SU-DHL-6 (cell line): ENCODE measurements at regions not wholly inside any gene's neighbourhood (a gene's known extent, or its start where the extent isn't known, plus 50 kb on each side); places are given as distances from the start of the nearest gene placed in this dataset.
"Not testable (repeated sequence)": the region's sequence is repeated elsewhere in the genome, so short reads cannot be mapped to it uniquely, and the experiment has no call there.

Source experiments
- H2AFZ ChIP-seq: fragments of 200-600 bp; sonication (generic); 2 replicates; pipeline ENCODE4 v1.6.1; 2014; ENCODE audit warnings: low read depth, mild to moderate bottlenecking, moderate library complexity, mixed read lengths, antibody characterized with exemption, low read length; ENCODE audit not compliant: severe bottlenecking
- H3F3A ChIP-seq: fragments of 200-600 bp; shearing (Covaris generic); 2 replicates; pipeline ENCODE4 v1.6.0; 2016; ENCODE audit warnings: antibody characterized with exemption, mild to moderate bottlenecking; ENCODE audit not compliant: insufficient read depth
- H3K27ac ChIP-seq: fragments of 200-600 bp; sonication (generic); 2 replicates; pipeline ENCODE4 v1.5.1; 2016; ENCODE audit warnings: low read depth, mild to moderate bottlenecking, low read length, moderate library complexity, mixed read lengths
- H3K27me3 ChIP-seq: fragments of 200-600 bp; sonication (generic), shearing (Covaris generic); 2 replicates; pipeline ENCODE4 v1.6.0; 2014; ENCODE audit warnings: mild to moderate bottlenecking, low read length
- H3K36me3 ChIP-seq: fragments of 200-600 bp; sonication (generic); 2 replicates; pipeline ENCODE4 v1.6.1; 2014; ENCODE audit warnings: mild to moderate bottlenecking, low read length, mixed read lengths
- H3K4me2 ChIP-seq: fragments of 300-600, 200-600 bp; shearing (Covaris generic), sonication (generic); 2 replicates; pipeline ENCODE4 v1.6.0; 2014; ENCODE audit warnings: low read length, low read depth, mild to moderate bottlenecking; ENCODE audit not compliant: poor library complexity, severe bottlenecking
- H3K4me3 ChIP-seq: fragments of 200-600 bp; sonication (generic); 2 replicates; pipeline ENCODE4 v1.5.1; 2014; ENCODE audit warnings: antibody characterized with exemption, low read length, mild to moderate bottlenecking, mixed read lengths; ENCODE audit not compliant: insufficient read depth, poor library complexity, severe bottlenecking
- H3K79me2 ChIP-seq: fragments of 200-600 bp; sonication (generic); 2 replicates; pipeline ENCODE4 v1.6.1; 2014; ENCODE audit warnings: mild to moderate bottlenecking, low read length, moderate library complexity; ENCODE audit not compliant: insufficient read depth
- H3K9ac ChIP-seq: fragments of 200-600 bp; sonication (generic); 2 replicates; pipeline ENCODE4 v1.7.0; 2014; ENCODE audit warnings: mild to moderate bottlenecking, low read length
- H3K9me2 ChIP-seq: fragments of 200-600 bp; sonication (generic); replicated peaks from 2 replicates; pipeline ENCODE4 v1.6.1; 2014; ENCODE audit warnings: low read length; ENCODE audit not compliant: insufficient read depth
- H3K9me3 ChIP-seq: fragments of 200-600 bp; sonication (generic); 2 replicates; pipeline ENCODE4 v1.6.1; 2014; ENCODE audit warnings: low read length, mixed read lengths; ENCODE audit not compliant: insufficient read depth
- H4K20me1 ChIP-seq: fragments of 200-600 bp; sonication (generic); 2 replicates; pipeline ENCODE4 v1.6.1; 2014; ENCODE audit warnings: low read depth, mild to moderate bottlenecking, antibody characterized with exemption, low read length, moderate library complexity, mixed read lengths
- EZH2phosphoT487 ChIP-seq: fragments of 200-600 bp; sonication (generic), shearing (Covaris generic); conservative IDR thresholded peaks from 2 replicates; pipeline ENCODE4 v1.6.1; 2018; ENCODE audit warnings: mild to moderate bottlenecking, antibody characterized with exemption, low read length, moderate library complexity, mixed read lengths
- TF ChIP-seq, protein P1 (sequence below): fragments of 200-600 bp; sonication (generic); IDR thresholded peaks from one replicate; pipeline ENCODE4 v1.5.1; 2017; ENCODE audit warnings: antibody characterized with exemption, mild to moderate bottlenecking, low read length, moderate library complexity; ENCODE audit not compliant: insufficient read depth, poor library complexity, severe bottlenecking

DNA sequence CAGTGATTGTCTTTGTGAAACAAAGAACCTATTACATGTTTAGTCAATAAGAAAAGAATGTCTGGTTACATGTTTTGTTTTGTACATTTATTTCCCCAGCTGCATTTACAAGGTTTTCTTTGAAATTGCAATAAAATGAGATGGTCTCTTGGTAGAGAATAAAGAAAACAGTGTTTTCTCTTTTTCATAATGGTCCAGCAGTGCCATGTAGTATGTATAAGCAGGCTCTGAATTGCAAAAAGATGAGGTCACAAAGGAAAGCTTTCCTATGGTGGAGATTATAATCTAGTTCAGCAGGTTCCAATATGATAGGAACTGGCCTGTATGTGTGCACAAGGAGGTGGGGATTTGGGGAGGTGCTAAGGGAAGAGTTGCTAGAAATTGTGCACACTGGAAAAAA, 1417.3 kb downstream of the STIM2 start:
- Histone ChIP-seq H3K9me2 (no peaks in the 10 kb centered on the region), H3K9ac (no peak overlapping the region), H3F3A (no peaks in the 10 kb centered on the region), H4K20me1 (no peaks in the 10 kb centered on the region), H3K36me3 (no peaks in the 10 kb centered on the region), H3K79me2 (no peaks in the 10 kb centered on the region), H3K9me3 (no peaks in the 10 kb centered on the region), H3K27me3 (no peaks in the 10 kb centered on the region), H2AFZ (no peak overlapping the region), H3K27ac (no peak overlapping the region), H3K4me3 (no peak overlapping the region), H3K4me2 (no peak overlapping the region)
- TF ChIP-seq EZH2phosphoT487 = no peak
- TF ChIP-seq, protein P1, sequence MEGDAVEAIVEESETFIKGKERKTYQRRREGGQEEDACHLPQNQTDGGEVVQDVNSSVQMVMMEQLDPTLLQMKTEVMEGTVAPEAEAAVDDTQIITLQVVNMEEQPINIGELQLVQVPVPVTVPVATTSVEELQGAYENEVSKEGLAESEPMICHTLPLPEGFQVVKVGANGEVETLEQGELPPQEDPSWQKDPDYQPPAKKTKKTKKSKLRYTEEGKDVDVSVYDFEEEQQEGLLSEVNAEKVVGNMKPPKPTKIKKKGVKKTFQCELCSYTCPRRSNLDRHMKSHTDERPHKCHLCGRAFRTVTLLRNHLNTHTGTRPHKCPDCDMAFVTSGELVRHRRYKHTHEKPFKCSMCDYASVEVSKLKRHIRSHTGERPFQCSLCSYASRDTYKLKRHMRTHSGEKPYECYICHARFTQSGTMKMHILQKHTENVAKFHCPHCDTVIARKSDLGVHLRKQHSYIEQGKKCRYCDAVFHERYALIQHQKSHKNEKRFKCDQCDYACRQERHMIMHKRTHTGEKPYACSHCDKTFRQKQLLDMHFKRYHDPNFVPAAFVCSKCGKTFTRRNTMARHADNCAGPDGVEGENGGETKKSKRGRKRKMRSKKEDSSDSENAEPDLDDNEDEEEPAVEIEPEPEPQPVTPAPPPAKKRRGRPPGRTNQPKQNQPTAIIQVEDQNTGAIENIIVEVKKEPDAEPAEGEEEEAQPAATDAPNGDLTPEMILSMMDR = no peak

DNA sequence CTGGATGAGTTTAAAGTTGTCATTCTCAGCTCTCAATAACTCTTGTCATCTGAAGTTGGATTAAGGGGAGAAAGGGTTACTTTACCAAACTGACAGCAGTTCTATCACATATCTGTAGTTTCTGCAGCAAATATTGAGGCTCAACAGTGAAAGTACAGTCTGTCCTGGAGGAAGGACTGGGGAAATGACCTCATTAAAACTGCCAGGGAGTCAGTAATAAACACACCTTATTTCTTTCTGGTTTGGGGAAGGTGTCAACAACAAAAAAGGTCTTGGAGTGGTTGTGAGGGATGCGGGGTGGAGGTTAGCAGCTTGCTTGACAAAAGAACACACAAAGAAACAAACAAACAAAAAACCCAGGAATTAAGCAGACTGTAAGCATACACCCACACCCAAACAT, 1418.0 kb downstream of the STIM2 start:
- Histone ChIP-seq H3K4me2 (no peak overlapping the region), H3K27ac (no peak overlapping the region), H3F3A (no peaks in the 10 kb centered on the region), H3K79me2 (no peaks in the 10 kb centered on the region), H3K27me3 (no peaks in the 10 kb centered on the region), H3K9ac (no peak overlapping the region), H2AFZ (no peak overlapping the region), H3K9me2 (no peaks in the 10 kb centered on the region), H3K4me3 (no peak overlapping the region), H3K9me3 (no peaks in the 10 kb centered on the region), H4K20me1 (no peaks in the 10 kb centered on the region), H3K36me3 (no peaks in the 10 kb centered on the region)
- TF ChIP-seq EZH2phosphoT487 = no peak
- TF ChIP-seq, protein P1 = no peak

DNA sequence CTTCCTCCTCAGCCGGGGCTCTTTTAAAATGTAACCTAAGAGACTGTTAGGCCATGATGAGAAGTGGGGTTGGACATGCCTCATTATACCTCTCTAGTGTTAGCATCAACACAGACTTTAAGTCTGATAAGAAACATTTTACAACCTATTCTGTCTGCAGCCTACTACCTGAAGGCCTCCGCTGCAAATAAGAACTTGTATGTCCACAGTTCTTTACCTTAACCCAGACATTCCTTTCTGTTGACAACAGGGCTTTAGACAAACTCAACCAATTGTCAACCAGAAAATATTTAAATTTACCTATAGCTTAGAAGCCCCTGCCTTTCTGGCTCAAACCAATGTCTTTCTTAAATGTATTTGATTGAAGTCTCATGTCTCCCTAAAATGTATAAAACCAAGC, 1418.6 kb downstream of the STIM2 start:
- Histone ChIP-seq H3K79me2 (no peaks in the 10 kb centered on the region), H2AFZ (no peak overlapping the region), H3K27me3 (no peaks in the 10 kb centered on the region), H3K9me3 (no peaks in the 10 kb centered on the region), H3K9ac (no peak overlapping the region), H3K4me3 (no peak overlapping the region), H3K4me2 (no peak overlapping the region), H4K20me1 (no peaks in the 10 kb centered on the region), H3K9me2 (no peaks in the 10 kb centered on the region), H3K36me3 (no peaks in the 10 kb centered on the region), H3K27ac (no peak overlapping the region), H3F3A (no peaks in the 10 kb centered on the region)
- no peak for TF ChIP-seq EZH2phosphoT487
- TF ChIP-seq, protein P1 = no peak

DNA sequence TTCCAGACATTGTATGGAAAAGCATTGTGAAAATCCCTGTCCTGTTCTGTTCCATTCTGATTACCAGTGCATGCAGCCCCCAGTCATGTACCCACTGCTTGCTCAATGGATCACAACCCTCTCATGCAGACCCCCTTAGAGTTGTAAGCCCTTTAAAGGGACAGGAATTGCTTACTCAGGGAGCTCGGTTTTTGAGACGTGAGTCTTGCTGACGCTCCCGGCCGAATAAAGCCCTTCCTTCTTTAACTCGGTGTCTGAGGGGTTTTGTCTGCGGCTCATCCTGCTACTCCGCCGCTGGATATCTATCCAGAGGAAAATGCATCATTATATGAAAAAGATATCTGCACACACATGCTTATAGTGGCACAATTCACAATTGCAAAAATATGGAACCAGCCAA, 1425.6 kb downstream of the STIM2 start:
- not testable (repeated sequence) for H3K9ac ChIP-seq, H3K4me3 ChIP-seq, H3K4me2 ChIP-seq, H3K79me2 ChIP-seq, H3K9me2 ChIP-seq, H4K20me1 ChIP-seq, H3K27me3 ChIP-seq, H3F3A ChIP-seq, H3K36me3 ChIP-seq, H3K9me3 ChIP-seq, H2AFZ ChIP-seq, H3K27ac ChIP-seq
